NCI-H524 treated with DMSO at 0.1 percent for 48 hours (cell line): ENCODE measurements at regions not wholly inside any gene's neighbourhood (a gene's known extent, or its start where the extent isn't known, plus 50 kb on each side); places are given as distances from the start of the nearest gene placed in this dataset.
"Not testable (repeated sequence)": the region's sequence is repeated elsewhere in the genome, so short reads cannot be mapped to it uniquely, and the experiment has no call there.

Experiments
- DNase-seq: peaks from one replicate; lab custom pipeline; 2025; lab: John Stamatoyannopoulos, UW

DNA sequence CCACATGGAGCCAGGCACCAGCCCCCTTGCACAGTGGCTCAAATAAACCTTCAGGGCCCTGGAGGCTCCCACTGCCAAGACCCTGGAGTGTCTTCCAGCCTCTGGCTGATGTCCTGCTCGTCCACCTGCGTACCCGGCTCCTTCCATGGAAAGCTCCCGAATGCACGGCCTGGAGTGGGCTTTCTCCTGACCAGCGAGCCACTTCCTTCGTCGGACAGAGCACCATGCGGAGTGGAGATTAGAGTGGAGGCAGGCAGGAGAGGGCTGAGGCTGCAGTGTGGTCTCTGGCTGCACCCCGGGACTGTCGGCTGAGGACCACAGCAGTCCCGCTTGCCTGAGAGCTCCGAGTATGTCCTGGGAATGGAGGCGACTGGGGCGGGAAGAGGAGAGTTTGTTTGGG is 93.7 kb upstream of the SFSWAP start:
- no peak for DNase-seq

GRCh38 chr12:131617596-131618302 is 93.1 kb upstream of the SFSWAP start:
- no peak for DNase-seq

- no peak for DNase-seq
Measured at GRCh38 chr12:131618303-131618658, 92.6 kb upstream of the SFSWAP start.

- no peak for DNase-seq
Measured at GRCh38 chr12:131618701-131619100, 92.2 kb upstream of the SFSWAP start.

GRCh38 chr12:131619106-131619642 is 91.7 kb upstream of the SFSWAP start:
- no peak for DNase-seq

DNA sequence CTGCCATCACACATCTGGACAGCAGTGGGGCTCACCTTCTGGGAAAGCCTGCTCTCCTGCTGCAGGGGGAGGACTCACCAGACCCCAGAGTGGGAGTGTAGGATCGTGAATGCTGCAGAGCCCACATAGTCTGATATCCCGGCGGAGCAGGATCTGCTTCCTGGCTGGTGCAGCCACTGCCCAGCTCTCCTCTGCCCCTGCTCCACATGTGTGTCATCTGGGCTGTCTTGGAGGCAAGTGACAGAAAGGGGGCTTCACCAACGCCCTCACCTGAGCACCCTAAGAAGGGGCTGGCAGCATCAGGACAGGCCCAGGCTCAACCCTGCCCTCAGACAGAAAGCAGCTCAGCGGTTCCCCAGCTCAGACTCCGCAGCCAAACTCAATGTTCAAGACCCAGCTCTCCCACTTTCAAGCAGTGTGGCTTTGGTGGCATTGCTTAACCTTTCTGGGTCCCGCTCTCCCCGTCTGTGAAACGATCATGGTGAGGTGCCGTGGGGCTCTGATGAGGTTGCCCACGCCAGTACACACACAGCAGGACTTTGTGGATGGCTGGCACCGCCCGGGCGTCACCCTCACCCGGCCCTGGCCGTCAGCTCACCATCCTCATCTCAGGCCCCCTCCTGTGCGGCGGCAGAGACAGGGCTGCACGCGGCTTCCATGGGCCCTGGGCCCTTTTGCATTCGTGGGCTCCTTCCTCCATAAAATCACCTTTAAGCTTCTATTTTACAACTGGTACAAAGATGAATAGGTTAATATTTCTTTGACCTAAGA is 91.0 kb upstream of the SFSWAP start:
- DNase-seq, result no peak

- no peak for DNase-seq
Measured at GRCh38 chr12:131620520-131620919, 90.4 kb upstream of the SFSWAP start.

GRCh38 chr12:131620946-131621681 is 89.8 kb upstream of the SFSWAP start:
- DNase-seq, result no peak

DNA sequence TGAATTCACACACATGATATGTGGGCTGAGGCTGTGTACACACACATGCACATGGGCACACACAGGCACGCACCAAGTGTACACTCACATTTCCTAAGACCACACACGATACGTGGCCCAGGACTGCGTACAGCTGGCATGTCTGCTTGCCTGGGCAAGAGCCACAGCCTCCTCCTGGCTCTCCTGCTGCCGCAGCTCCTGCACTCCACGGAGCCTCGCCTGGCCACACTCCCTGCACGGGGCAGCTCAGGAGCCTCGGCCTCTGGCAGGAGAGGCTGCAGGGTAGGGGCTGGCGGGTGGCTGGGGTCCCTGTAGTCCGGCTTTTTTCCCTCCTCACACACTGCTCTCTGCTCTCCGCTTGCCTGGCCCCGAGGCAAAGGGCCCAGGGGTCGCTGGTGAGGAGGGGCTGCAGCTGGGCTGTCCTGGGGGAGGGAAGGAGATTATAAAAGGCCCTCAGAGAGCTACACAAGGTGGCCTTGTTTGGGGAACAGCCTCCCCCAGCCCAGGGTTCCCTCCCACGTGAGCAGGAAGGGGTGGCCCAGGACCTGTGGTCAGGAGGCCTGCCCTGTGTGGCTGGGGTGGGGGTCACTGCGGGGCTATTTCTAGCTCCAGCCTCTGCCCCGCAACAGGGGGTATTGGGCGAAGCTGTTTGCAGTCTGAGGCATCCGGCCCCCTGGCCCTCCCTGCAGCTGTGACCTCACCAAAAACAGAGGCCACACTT is 89.0 kb upstream of the SFSWAP start:
- DNase-seq, result no peak

DNA sequence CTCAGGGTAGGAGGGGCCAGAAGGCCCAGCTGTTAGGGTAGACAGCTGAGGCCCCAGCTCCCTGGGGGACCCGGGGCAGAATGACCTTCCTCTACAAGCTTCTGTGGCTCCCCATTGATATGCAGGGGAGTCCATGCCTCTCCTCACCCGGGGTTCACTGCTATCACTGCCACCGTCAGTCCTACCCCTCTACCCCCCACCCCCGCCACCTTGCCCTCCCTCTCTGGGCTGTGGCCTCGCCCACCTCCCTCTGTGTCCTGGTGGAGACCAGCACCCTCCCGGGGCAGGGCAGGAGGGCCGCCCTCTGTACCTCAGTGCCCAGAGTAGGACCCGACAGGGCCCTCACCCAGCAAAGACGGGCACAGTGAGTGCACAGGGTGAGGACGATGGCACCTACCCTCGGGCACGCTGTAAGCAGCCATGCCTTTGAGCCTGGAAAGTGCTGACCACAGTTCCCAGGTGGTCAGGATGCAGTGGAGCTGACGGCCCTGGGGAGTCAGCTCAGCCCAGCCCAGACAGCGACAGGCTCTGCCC is 88.4 kb upstream of the SFSWAP start:
- DNase-seq, result no peak

DNA sequence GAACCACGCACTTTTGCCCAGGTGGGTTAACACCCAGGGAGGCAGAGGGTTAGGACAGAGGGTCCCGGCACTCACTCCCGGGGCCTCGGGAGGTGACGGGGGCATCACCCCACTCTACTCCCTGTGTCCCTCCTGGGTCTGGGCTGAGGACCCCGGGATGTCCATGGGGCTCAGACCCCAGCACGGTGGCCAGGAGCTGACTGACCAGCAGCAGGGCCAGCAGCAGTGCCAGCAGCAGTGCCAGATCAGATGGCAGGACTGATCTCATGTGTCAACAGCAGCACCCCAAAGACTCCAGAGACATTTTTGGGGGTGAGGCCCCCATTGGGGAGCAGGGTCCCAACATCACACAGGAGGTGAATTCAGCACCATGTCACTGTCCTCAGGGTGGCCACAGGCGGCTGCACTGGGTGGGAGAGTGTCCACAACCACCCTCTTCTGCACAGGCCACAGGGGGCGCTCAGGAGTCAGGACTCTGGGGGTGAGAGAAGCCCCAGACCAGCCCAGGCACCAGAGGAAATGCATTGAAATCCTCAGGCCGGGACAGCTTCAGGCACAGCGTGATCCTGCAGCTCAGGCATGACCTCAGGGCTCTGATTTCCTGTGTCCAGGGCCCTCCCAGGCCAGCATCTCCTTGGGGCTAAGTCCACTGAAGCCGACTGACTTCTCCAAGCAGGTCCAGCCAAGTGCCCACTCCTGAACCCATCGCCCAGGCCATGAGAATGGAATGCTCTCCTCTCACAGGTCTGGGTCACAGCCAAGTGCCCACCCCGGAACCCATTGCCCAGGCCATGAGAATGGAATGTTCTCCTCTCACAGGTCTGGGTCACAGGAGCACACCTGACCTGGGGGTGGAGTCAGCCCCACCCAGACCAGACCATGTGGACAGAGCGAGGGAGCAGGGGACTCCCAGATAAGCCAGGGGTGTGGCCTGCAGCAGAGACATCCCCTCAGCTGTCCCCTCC is 87.2 kb upstream of the SFSWAP start:
- DNase-seq, result not testable (repeated sequence)

DNA sequence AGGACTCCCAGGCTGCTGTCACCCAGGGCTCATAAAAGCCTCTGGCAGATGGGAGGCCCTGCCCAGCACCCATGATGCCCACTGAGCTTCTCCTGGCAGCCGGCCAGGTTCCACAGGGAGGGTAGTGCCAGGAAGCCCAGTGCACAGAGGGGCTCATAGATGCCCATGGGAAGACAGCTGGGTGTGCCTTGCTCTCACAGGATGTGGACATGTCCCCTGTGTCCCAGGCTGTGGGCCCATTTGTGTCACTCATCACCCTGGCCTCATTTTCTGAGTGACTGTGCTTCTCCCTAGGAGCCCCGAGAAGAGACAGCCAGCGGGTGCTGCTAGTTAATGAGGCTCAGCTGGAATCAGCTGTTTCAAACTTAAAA is 86.5 kb upstream of the SFSWAP start:
- DNase-seq, result not testable (repeated sequence)

GRCh38 chr12:131624756-131625501 is 86.0 kb upstream of the SFSWAP start:
- not testable (repeated sequence) for DNase-seq

DNA sequence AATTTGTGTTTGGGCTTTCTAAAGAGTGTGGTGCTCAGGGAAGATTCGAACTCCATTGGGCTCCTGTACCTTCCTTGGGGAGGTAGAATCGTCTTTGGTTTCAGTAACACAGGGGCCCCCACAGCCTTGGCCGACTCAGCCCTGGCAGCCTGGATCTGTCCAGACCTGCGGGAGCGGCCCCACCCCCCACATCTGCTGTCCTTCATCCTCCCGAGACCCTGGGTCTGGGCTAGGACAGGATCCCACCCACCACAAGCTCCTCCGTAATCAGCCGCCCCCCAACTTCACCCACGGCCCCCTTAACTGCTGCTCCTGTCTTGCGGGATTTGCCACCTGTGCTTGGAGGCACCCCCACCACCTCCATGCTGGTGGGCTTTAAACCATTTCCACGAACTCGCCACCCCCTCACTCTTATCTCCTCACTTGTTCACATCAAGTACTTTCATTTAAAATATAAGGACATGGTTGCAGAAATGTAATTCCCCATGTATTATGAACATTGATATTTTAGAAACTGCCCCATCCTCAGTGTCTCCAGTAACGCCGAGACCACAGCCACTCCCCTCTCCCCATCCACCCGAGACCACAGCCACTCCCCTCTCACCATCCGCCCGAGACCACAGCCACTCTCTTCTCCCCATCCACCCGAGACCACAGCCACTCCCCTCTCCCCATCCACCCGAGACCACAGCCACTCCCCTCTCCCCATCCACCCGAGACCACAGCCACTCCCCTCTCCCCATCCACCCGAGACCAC is 84.7 kb upstream of the SFSWAP start:
- not testable (repeated sequence) for DNase-seq

DNA sequence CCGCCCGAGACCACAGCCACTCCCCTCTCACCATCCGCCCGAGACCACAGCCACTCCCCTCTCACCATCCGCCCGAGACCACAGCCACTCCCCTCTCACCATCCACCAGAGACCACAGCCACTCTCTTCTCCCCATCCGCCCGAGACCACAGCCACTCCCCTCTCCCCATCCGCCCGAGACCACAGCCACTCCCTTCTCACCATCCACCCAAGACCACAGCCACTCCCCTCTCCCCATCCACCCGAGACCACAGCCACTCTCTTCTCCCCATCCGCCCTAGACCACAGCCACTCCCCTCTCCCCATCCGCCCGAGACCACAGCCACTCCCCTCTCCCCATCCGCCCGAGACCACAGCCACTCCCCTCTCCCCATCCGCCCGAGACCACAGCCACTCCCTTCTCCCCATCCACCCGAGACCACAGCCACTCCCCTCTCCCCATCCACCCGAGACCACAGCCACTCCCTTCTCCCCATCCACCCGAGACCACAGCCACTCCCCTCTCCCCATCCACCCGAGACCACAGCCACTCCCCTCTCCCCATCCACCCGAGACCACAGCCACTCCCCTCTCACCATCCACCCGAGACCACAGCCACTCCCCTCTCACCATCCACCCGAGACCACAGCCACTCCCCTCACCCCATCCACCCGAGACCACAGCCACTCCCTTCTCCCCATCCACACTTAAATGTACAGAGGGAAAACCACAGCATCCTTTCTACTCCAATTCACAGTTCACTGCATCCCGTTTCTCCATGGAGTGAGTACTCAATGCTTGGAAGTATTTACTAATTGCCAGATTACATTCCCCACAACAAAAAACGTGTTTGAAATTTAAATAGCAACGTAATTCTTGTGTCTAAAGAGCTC is 83.5 kb upstream of the SFSWAP start:
- not testable (repeated sequence) for DNase-seq

- DNase-seq, result no peak
Measured at GRCh38 chr12:131628023-131628740, 82.7 kb upstream of the SFSWAP start.

GRCh38 chr12:131628766-131629448 is 82.0 kb upstream of the SFSWAP start:
- no peak for DNase-seq
